ENCODE measurements at regions not wholly inside any gene's neighbourhood (a gene's known extent, or its start where the extent isn't known, plus 50 kb on each side); places are given as distances from the start of the nearest gene placed in this dataset.
A peak's percentile ranks its signal among the peaks of the same experiment; 100 is the strongest.

DNA sequence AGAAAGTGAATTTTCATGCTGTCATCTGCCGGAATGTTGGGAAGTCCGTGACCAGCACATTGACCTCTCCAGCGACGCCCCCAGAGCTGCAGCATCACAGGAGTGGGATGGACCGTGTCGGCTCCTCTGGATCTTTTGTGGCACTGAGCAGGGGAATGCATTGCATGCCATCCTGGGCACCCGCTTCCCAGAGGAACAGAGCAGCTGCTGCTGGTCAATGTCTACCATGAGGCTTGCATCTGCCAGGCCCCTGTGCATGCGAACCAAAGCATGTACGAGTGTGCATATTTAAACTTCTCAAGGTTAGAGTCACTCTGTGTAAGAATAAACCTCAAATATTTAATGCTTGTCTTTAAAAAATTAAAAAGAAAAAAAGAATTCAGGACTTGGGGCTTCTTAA is 414.8 kb downstream of the GADD45G start:
- no peaks in the 10 kb centered on the region for H3K9me3 Mint-ChIP-seq
- ATAC-seq (no peak), DNase-seq (no peak)
- H3K36me3 Mint-ChIP-seq (ENCODE audit: insufficient read depth): no peaks in the 10 kb centered on the region
- peaks cover 5% of the 10 kb centered on the region for H3K27me3 Mint-ChIP-seq (ENCODE audit: low read depth)
- no peaks in the 10 kb centered on the region for H3K4me1 Mint-ChIP-seq (ENCODE audit: low read depth)
- H3K4me3 Mint-ChIP-seq: no peak overlapping the region

DNA sequence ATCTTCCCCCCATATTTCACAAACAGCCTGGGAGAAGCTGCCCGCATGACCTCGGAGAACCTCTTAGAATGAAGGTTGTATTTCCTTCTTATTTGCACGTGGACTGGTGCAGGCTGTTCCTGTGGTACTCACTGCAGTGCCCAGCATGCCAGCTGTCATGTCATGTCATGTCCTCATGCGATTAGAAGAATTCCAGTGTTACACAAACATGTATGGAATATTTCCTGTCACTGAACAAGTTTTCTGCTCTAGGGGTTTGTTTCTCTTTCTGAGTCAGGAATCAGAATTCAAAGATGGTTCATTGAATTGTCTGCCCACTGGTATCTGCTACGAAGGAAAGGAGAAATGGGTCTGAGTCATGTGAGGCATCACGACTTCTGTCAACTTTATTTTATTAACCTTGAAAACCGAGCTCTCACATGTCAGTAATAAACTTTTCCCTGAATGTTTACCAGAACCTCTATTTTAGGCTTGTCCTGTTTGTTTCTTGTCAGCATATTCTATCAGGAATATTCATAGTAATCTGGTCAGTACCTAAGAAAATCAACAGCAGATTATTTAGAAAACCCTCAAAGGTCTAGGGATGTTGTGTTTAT is 415.6 kb downstream of the GADD45G start:
- peaks cover 5% of the 10 kb centered on the region for H3K27me3 Mint-ChIP-seq (ENCODE audit: low read depth)
- H3K36me3 Mint-ChIP-seq (ENCODE audit: insufficient read depth): no peaks in the 10 kb centered on the region
- H3K4me1 Mint-ChIP-seq (ENCODE audit: low read depth): no peaks in the 10 kb centered on the region
- ATAC-seq: no peak
- DNase-seq: no peak
- H3K4me3 Mint-ChIP-seq: no peak overlapping the region
- no peaks in the 10 kb centered on the region for H3K9me3 Mint-ChIP-seq

DNA sequence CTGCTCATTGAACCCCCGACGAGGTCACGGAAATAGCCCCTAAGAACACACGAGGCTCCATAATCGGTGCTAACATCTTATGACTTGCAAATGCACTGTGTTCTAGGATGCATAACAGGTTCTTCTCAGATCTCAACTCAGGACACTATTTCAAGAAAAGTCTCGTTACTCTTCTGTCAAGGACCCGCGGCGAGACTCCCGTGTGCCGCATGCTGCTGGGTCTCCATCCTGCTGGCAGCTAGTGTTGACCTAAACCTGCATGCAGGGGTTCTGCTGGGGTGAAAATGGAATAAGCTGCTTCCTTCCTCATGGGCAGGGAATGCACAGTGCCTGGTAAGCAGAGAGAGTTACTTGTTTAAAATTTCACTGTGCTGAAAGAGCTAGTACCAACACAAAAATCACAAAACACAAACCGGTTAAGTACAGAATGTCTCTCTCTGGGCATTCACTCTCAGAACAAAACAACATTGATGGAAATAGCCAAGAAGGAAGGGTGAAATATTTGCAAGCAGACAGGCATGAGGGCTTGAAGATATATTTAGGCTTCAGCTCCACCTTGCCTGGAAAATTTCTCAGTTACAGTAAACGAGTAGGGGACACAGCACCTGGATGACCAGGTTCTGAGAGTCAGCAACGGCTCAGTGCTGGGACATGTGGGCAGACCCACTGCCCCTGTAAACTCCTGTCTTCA is 416.5 kb downstream of the GADD45G start:
- Mint-ChIP-seq H3K27me3 (ENCODE audit: low read depth) (peaks cover 5% of the 10 kb centered on the region), H3K4me1 (ENCODE audit: low read depth) (no peaks in the 10 kb centered on the region), H3K4me3 (no peak overlapping the region), H3K36me3 (ENCODE audit: insufficient read depth) (no peaks in the 10 kb centered on the region), H3K9me3 (no peaks in the 10 kb centered on the region)
- no peak for DNase-seq
- ATAC-seq: no peak

DNA sequence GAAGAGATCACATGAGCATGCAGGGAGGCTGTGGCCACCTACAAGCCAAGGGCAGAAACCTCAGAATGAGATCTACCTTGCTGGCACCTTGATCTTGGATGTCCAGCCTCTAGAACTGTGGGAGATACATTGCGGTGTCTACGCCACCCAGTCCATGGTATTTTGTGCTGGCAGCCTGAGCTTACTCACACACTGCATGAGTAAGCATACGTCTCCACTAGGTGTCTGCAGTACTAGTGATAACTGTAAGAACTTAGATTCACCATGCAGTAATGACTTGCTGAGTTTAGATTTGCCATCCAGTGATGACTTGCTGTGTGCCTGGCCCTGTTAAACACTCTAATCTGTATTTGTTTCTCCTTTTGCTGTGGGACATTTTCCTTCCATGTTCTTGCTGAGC is 417.7 kb downstream of the GADD45G start:
- ATAC-seq: peak in 1 of 2 donors; percentile 14
- DNase-seq: no peak
- Mint-ChIP-seq H3K27me3 (ENCODE audit: low read depth) (peaks cover 5% of the 10 kb centered on the region), H3K9me3 (no peaks in the 10 kb centered on the region), H3K4me3 (no peak overlapping the region), H3K4me1 (ENCODE audit: low read depth) (no peaks in the 10 kb centered on the region), H3K36me3 (ENCODE audit: insufficient read depth) (no peaks in the 10 kb centered on the region)

DNA sequence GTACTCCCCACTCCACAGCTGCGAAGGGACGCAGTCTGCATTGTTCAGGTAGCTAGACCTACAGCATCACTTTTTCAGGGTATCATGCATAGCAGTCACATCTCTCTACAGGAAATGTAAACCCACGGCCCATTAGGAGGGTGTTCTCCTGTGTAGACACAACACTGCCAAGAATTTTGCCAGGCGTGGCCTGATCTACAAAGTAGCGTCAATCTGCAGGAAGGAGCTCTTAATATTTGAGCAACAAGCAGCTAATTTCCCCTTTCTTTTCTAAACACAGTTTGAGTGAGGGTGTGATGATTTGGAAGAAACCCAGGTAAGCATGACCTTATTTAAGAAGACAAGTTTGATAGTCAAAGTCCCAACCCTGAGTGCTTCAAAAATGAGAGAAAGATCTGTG is 419.0 kb downstream of the GADD45G start:
- no peaks in the 10 kb centered on the region for H3K36me3 Mint-ChIP-seq (ENCODE audit: insufficient read depth)
- H3K9me3 Mint-ChIP-seq: no peaks in the 10 kb centered on the region
- peaks cover 2% of the 10 kb centered on the region for H3K27me3 Mint-ChIP-seq (ENCODE audit: low read depth)
- DNase-seq: no peak
- ATAC-seq: no peak
- no peak overlapping the region for H3K4me3 Mint-ChIP-seq
- no peaks in the 10 kb centered on the region for H3K4me1 Mint-ChIP-seq (ENCODE audit: low read depth)

DNA sequence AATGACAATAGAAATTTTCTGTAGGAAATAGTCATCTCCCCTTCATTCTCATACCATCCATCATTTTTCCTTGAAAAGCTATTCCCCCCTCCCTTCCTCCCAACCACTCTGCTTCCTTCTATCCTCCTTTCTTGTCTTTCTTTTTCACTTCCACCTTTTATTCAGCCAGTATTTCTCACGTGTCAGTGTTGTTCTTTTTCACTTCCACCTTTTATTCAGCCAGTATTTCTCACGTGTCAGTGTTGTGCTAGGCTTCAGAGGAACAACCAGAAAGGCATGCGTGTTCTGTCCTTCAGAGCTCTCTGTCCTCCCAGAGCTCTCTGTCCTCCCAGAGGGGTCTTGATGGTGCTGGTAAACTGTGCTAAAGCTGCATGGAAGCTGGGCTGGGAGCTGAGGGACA is 419.6 kb downstream of the GADD45G start:
- Mint-ChIP-seq H3K9me3 (no peaks in the 10 kb centered on the region), H3K4me3 (no peak overlapping the region), H3K4me1 (ENCODE audit: low read depth) (no peaks in the 10 kb centered on the region), H3K36me3 (ENCODE audit: insufficient read depth) (no peaks in the 10 kb centered on the region), H3K27me3 (ENCODE audit: low read depth) (peaks cover 2% of the 10 kb centered on the region)
- DNase-seq: no peak
- ATAC-seq: no peak

DNA sequence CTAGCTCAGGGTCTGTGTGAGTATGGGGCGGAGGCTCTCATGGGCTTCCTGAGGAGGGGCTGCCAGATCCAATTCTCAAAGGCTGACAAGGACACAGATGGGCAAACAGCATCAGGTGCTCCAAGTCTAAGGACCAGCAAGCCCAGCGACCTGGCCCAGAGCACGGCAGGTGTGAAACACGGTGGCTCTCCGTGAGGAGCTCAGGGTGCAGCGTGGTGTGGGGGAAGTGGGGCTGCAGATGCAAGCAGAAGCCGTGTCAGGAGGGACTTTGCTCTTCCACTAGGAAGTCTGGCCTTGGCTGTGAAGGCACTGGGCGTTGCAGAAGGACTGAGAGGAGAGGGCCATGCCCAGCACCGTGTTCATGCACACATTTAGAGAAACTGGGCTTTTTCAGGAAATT is 420.0 kb downstream of the GADD45G start:
- H3K9me3 Mint-ChIP-seq: no peaks in the 10 kb centered on the region
- H3K4me1 Mint-ChIP-seq (ENCODE audit: low read depth): no peaks in the 10 kb centered on the region
- ATAC-seq (no peak), DNase-seq (no peak)
- peaks cover 2% of the 10 kb centered on the region for H3K27me3 Mint-ChIP-seq (ENCODE audit: low read depth)
- no peaks in the 10 kb centered on the region for H3K36me3 Mint-ChIP-seq (ENCODE audit: insufficient read depth)
- no peak overlapping the region for H3K4me3 Mint-ChIP-seq

DNA sequence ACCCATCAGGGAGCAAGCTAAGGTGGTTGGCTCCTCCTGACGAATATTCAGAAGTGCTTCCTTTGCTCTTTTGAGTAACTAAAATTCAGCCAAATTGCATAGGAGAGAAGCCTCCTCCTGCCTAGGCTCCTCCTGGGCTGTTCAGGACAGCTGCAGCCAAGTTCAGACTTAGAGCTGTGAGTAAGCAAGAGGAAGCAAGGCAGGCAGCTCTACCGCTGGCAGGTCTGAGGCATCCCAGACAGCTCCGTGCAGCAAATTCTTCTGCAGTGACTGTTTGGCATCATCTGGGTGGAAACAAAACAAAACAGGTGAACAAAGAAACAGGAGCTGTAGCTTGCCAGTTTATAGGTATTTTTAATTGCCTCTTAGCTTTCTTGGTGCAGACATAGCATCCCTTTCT is 421.0 kb downstream of the GADD45G start:
- Mint-ChIP-seq H3K9me3 (no peaks in the 10 kb centered on the region), H3K27me3 (ENCODE audit: low read depth) (peaks cover 1% of the 10 kb centered on the region), H3K36me3 (ENCODE audit: insufficient read depth) (no peaks in the 10 kb centered on the region), H3K4me3 (no peak overlapping the region), H3K4me1 (ENCODE audit: low read depth) (no peaks in the 10 kb centered on the region)
- DNase-seq: no peak
- no peak for ATAC-seq

DNA sequence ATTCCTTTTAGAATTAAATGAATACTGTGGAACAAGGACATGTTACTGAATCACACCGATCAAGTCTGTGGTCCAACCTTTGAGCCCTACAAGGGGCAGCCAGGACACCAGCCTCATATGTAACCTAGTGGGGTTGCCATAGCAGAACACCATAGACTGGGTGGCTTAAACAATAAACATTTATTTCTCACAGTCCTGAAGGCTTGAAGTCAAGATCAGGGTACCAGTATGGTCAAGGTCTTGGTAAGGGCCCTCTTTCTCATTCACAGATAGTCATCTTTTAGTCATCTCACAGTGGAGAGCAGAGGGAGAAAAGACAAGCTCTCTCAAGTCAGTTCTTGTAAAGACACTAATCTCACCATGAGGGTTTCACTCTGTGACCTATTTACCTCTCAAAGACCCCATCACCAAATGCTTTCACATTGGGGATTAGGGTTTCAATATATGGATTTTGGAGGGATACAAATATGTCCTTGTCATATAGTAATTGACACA is 422.5 kb downstream of the GADD45G start:
- no peak overlapping the region for H3K4me3 Mint-ChIP-seq
- H3K27me3 Mint-ChIP-seq (ENCODE audit: low read depth): no peaks in the 10 kb centered on the region
- ATAC-seq (no peak), DNase-seq (no peak)
- no peaks in the 10 kb centered on the region for H3K4me1 Mint-ChIP-seq (ENCODE audit: low read depth)
- no peaks in the 10 kb centered on the region for H3K36me3 Mint-ChIP-seq (ENCODE audit: insufficient read depth)
- H3K9me3 Mint-ChIP-seq: no peaks in the 10 kb centered on the region

DNA sequence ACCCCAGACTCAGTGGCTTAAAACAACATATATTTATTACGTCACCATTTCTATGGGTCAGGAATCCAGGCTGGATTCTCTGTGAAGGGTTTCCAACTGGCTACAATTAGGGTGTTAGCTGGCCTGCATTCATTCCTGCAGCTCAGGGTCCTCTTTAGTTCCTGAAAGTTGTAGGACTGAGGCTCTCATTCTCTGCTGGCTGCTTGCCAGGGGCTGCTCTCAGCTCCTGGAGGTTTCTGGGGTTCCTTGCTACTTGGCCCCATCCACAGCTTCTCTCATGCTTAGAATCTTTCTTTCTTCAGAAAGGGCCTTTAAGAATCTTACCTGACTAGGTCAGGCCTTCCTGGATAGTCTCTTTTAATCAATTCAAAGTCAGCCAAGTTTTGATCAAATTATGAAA is 424.6 kb downstream of the GADD45G start:
- no peak overlapping the region for H3K4me3 Mint-ChIP-seq
- H3K4me1 Mint-ChIP-seq (ENCODE audit: low read depth): no peaks in the 10 kb centered on the region
- no peaks in the 10 kb centered on the region for H3K9me3 Mint-ChIP-seq
- no peaks in the 10 kb centered on the region for H3K36me3 Mint-ChIP-seq (ENCODE audit: insufficient read depth)
- no peaks in the 10 kb centered on the region for H3K27me3 Mint-ChIP-seq (ENCODE audit: low read depth)
- no peak for DNase-seq
- no peak for ATAC-seq

DNA sequence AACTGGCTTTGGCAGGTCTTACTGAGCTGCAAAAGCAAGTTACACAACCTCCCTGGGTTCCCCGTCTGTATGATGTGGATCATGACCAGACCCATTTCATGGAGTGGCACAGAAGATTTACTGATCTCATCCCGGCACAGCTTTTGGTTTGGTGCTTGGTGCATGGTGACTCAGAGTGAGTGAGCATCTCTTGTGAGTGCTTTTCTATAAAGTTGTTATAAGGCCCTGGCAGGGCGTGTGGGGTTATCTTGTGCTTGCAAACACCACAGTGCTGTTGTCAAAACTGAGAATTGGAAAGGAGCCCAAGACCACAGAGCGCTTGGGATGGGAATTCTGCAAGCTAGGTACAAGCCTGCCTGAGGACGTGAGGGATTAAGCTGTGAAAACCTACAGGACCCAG is 425.2 kb downstream of the GADD45G start:
- Mint-ChIP-seq H3K4me3 (no peak overlapping the region), H3K9me3 (no peaks in the 10 kb centered on the region), H3K27me3 (ENCODE audit: low read depth) (no peaks in the 10 kb centered on the region), H3K4me1 (ENCODE audit: low read depth) (no peaks in the 10 kb centered on the region), H3K36me3 (ENCODE audit: insufficient read depth) (no peaks in the 10 kb centered on the region)
- ATAC-seq: no peak
- DNase-seq: no peak

DNA sequence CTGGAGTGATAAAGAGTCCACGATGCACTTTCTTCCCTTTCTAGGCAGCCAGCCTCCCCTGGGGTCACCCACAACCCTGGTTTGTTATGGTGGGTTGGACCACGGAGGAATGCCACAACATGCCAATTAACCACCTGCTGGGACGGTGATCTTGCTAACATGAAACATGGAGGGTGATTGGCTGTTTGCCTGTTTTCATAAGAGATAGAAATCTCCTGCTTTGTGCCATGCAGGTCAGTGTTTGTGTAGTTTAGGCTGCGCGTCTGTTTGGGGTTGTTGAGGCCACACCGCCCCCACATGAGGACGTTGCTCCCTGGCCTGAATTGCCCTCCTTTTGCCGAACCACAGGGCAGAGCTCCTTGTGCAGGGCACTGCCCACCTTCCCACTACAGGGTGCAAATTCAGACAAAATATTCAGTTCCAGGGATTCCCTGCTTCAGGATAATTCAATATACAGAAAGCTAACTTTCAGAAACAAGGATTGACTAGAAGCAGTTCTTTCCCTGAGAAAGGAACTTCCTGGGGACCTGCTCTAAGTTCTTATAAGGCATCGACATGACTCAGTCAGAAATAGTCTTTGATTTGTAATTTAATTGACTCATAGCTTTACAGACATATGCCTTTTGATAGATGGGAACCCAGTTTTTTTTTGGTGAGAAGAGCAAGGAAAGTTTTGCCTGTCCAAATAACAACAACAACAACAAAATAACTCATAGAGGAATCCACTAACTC is 427.6 kb downstream of the GADD45G start:
- Mint-ChIP-seq H3K27me3 (ENCODE audit: low read depth) (no peaks in the 10 kb centered on the region), H3K36me3 (ENCODE audit: insufficient read depth) (no peaks in the 10 kb centered on the region), H3K4me3 (no peak overlapping the region), H3K4me1 (ENCODE audit: low read depth) (no peaks in the 10 kb centered on the region), H3K9me3 (no peaks in the 10 kb centered on the region)
- no peak for DNase-seq
- ATAC-seq: no peak

DNA sequence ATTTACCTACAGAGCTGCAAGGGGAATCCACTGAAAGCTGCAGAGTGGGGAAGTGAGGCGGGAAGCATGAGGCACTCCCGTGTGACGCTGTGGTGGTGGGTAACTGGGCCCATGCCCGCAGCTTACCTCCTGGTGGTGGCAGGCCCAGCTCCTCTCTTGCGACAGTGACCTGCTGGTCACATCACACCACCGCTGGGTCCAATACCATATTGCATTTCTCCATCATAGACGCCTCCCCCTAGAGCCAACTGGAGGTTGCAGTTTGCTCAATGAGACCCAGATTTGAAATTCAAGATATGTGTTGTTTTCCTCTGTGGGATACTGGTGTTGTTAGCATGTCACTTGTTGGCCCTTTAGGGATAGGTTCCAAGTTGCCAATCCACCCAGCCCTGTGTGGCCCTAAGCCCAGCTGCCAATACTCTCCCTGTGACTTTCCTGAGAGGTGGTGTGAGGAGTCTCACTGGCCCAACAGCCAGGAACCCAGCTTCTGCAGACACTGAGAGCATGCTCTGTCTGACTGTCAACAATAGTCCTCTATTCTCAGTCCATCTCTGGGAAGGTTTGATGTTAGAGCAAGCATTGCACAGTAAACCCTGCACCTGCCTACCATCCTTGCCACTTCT is 428.3 kb downstream of the GADD45G start:
- Mint-ChIP-seq H3K4me1 (ENCODE audit: low read depth) (no peaks in the 10 kb centered on the region), H3K27me3 (ENCODE audit: low read depth) (no peaks in the 10 kb centered on the region), H3K9me3 (no peaks in the 10 kb centered on the region), H3K4me3 (no peak overlapping the region), H3K36me3 (ENCODE audit: insufficient read depth) (no peaks in the 10 kb centered on the region)
- ATAC-seq (no peak), DNase-seq (no peak)

DNA sequence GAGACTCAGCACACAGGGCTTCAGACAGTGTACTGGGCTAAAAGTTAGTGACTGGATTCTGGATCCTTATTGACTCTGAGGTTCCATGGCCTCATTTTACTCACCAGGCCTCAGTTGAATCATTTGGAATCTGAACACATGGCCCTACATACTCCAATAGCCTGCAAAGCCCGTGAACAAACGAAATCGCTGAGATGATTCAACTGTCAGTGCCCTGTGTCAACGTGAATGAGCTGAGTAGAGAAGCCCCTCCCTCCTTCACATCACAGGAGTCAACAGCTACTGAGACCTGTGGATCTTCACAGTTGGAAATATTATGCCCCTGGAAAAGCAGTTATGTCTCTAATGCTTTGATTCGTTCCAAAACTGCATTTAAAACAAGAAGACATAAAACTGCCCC is 429.3 kb downstream of the GADD45G start:
- Mint-ChIP-seq H3K9me3 (no peaks in the 10 kb centered on the region), H3K36me3 (ENCODE audit: insufficient read depth) (no peaks in the 10 kb centered on the region), H3K4me1 (ENCODE audit: low read depth) (no peaks in the 10 kb centered on the region), H3K4me3 (no peak overlapping the region), H3K27me3 (ENCODE audit: low read depth) (no peaks in the 10 kb centered on the region)
- no peak for ATAC-seq
- no peak for DNase-seq

DNA sequence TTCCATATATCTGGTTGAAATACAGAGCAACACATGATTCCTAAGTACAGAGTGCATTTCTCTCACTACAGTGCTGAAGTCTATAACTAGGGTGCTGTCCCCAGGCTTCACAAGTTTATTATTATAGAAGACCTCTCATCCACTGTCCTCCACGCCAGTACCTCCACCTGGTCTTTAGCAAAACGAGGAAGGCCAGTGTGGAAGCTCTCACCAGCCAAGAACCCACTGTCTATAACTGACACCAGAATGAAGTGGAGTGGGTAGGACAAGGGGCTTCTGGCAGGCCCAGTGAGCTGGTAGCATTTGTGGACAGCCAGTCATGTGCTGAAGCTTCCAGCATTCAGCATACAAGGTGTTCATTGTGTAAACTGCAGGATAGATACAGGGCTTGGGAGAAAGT is 430.7 kb downstream of the GADD45G start:
- H3K9me3 Mint-ChIP-seq: no peaks in the 10 kb centered on the region
- no peaks in the 10 kb centered on the region for H3K27me3 Mint-ChIP-seq (ENCODE audit: low read depth)
- no peak overlapping the region for H3K4me3 Mint-ChIP-seq

More for the DNA sequence above, 430.7 kb downstream of the GADD45G start:
- no peaks in the 10 kb centered on the region for H3K4me1 Mint-ChIP-seq (ENCODE audit: low read depth)
- ATAC-seq (no peak), DNase-seq (no peak)
- H3K36me3 Mint-ChIP-seq (ENCODE audit: insufficient read depth): no peaks in the 10 kb centered on the region

Data from activated T-cell treated with anti-CD3 and anti-CD28 coated beads, Interleukin-2, amount 50 U/mL, for 4 hours (primary cell).